Stomach (tissue), 8 donors: ENCODE measurements at regions not wholly inside any gene's neighbourhood (a gene's known extent, or its start where the extent isn't known, plus 50 kb on each side); places are given as distances from the start of the nearest gene placed in this dataset.

Experiments
- DNase-seq, 2 donors: peaks; one replicate each; pipeline versions ENCODE4 v3.0.0 to v3.0.0-alpha.2; 2013 to 2019
- H3K27ac ChIP-seq, 5 donors: fragments of 200-600 bp in 4 of 5; sonication (generic) in 4 of 5; one replicate each; pipeline ENCODE4 v1.5.1; 2013 to 2019; ENCODE audit warnings: mild to moderate bottlenecking in 1 of 5, moderate library complexity in 1 of 5
- H3K27me3 ChIP-seq, 3 donors: fragments of 200-600 bp; sonication (generic); one replicate each; pipeline ENCODE4 v1.5.1; 2017 to 2019; ENCODE audit warnings: mixed run types in 1 of 3
- H3K36me3 ChIP-seq, 4 donors: fragments of 200-600 bp; sonication (generic); 1 replicate in 3 of 4; 2 replicates in 1 of 4; pipeline ENCODE4 v1.5.1; 2016 to 2019
- H3K4me1 ChIP-seq, 4 donors: fragments of 200-600 bp; sonication (generic); one replicate each; pipeline ENCODE4 v1.5.1; 2016 to 2019
- H3K4me3 ChIP-seq, 4 donors: fragments of 200-600 bp; sonication (generic) in 3 of 4; one replicate each; pipeline ENCODE4 v1.5.1; 2016 to 2019; ENCODE audit warnings: mild to moderate bottlenecking in 1 of 4
- H3K9me3 ChIP-seq, 4 donors: fragments of 200-600 bp; sonication (generic); one replicate each; pipeline ENCODE4 v1.5.1; 2016 to 2019
- EP300 ChIP-seq: sonication (generic); formaldehyde crosslinking; IDR thresholded peaks from one replicate; pipeline ENCODE4 v1.6.1; 2017; ENCODE audit warnings: antibody characterized with exemption
- POLR2A ChIP-seq, 4 donors: fragments of 450-650 bp; IDR thresholded peaks; one replicate each; pipeline ENCODE4 v1.6.1; 2016; ENCODE audit warnings: antibody characterized with exemption in 4 of 4, control low read depth in 2 of 4, mild to moderate bottlenecking in 1 of 4, moderate library complexity in 1 of 4
- POLR2AphosphoS5 ChIP-seq, 3 donors: sonication (generic); formaldehyde crosslinking; IDR thresholded peaks; one replicate each; pipeline ENCODE4 v1.6.1; 2016; ENCODE audit warnings: antibody characterized with exemption in 3 of 3
- WGBS, 5 donors: extraction: QIAGEN DNeasy Blood & Tissue Kit in 3 of 5; methylation state at CpG; one replicate each; pipeline versions ENCODE4 v1.1.5 to v1.1.7; 2013 to 2018; 5-methylcytosine and 5-hydroxymethylcytosine counted together
- intact Hi-C: fragments of 100-400 bp; cut with DNase I; formaldehyde crosslinking; loops from one replicate; pipeline ENCODE4 v1.15.1; 2023; ENCODE audit warnings: low total_unique reads
- TF ChIP-seq, protein P1 (sequence below), 7 experiments: fragments of 450-650 bp in 4 of 7; fragments of 200-600 bp in 3 of 7; sonication (generic) in 3 of 7; IDR thresholded peaks; one replicate each; pipeline ENCODE4 v1.5.1; 2016 to 2019; ENCODE audit warnings: antibody characterized with exemption in 7 of 7, control low read depth in 2 of 7, mild to moderate bottlenecking in 1 of 7
- donor health status: healthy with polysubstance abuse.
- donor health status: Bipolar disorder and iron deficiency.
- donor health status: healthy.

DNA sequence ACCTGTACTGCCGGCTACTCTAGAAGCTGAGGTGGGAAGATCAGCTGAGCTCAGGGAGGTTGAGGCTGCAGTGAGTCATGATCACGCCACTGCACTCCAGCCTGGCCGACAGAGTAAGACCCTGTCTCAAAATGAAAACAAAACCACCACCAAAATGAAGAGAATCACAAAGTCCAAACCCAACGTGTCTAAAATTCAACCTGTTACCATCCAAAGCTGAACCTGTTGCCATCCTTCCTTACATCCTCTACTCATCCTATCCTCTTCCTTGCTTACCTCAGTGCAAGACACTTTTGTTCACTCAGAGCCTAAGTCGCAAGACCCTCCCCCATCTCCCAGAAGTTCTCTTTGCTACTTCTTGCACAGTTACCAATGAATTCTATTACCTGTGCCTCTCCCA, 299.7 kb downstream of the ATP23 start:
- Histone ChIP-seq H3K27me3 (no peaks in the 10 kb centered on the region), H3K27ac (no peak overlapping the region), H3K9me3 (peaks cover 0 to 5% (median 0%) of the 10 kb centered on the region in 4 donors), H3K36me3 (no peaks in the 10 kb centered on the region), H3K4me1 (no peaks in the 10 kb centered on the region), H3K4me3 (no peak overlapping the region)
- intact Hi-C loops: no loop called here
- no peak for TF ChIP-seq POLR2AphosphoS5 (IDR thresholded peaks at IDR 0.05)
- DNase-seq: no peak
- WGBS, 5 donors: 86 to 92% (median 89%) methylated on average over 4 to 5 of the region's 5 CpGs

DNA sequence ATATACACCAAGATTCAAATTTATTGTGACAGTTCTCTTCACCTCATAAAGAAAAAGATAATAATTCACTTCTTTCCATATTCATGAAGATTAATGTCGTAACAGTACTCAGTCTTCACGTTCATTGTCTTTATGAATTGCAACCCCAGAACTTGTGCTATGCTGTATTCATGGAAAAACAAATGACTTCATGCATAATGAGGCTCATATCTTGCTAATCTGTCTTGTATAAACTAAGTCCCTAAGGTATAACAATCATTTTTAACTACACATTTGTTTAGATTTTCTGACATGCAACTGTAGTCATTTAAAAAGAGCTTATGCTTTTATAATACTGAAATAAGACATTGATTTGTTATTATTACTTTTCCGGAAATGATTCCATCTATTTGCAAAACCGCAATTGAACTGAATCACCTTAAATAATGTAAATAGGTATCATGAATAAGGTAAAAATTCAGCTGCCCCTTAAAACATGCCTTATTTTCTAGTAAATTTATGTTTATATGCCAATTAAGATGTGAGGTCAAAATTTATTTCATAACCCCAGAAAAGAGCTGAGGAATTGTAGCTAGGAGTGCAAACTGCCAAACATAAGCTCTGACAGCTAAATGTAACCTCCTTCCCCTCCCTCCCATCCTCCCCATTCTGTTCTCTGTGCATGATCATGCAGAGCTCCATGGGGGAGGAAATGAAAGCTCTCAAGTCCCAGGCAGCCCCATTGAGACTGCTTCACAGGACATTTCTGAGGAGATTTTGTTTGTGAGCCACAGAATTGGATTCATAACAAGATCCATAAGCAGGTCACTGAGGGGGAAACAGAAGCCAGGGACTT, 301.6 kb downstream of the ATP23 start:
- Histone ChIP-seq H3K27ac (no peak overlapping the region), H3K4me1 (no peaks in the 10 kb centered on the region), H3K4me3 (no peak overlapping the region), H3K27me3 (no peaks in the 10 kb centered on the region), H3K9me3 (peaks cover 0 to 5% (median 0%) of the 10 kb centered on the region in 4 donors), H3K36me3 (no peaks in the 10 kb centered on the region)
- no peak for DNase-seq
- TF ChIP-seq, protein P1, sequence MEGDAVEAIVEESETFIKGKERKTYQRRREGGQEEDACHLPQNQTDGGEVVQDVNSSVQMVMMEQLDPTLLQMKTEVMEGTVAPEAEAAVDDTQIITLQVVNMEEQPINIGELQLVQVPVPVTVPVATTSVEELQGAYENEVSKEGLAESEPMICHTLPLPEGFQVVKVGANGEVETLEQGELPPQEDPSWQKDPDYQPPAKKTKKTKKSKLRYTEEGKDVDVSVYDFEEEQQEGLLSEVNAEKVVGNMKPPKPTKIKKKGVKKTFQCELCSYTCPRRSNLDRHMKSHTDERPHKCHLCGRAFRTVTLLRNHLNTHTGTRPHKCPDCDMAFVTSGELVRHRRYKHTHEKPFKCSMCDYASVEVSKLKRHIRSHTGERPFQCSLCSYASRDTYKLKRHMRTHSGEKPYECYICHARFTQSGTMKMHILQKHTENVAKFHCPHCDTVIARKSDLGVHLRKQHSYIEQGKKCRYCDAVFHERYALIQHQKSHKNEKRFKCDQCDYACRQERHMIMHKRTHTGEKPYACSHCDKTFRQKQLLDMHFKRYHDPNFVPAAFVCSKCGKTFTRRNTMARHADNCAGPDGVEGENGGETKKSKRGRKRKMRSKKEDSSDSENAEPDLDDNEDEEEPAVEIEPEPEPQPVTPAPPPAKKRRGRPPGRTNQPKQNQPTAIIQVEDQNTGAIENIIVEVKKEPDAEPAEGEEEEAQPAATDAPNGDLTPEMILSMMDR (IDR thresholded peaks at IDR 0.05): no peak
- TF ChIP-seq POLR2AphosphoS5 (IDR thresholded peaks at IDR 0.05) (no peak), EP300 (no peak), POLR2A (IDR thresholded peaks at IDR 0.05) (no peak)
- WGBS, 5 donors: 62 to 80% (median 64%) methylated on average over 4 of the region's 4 CpGs
- intact Hi-C loops: no loop called here

DNA sequence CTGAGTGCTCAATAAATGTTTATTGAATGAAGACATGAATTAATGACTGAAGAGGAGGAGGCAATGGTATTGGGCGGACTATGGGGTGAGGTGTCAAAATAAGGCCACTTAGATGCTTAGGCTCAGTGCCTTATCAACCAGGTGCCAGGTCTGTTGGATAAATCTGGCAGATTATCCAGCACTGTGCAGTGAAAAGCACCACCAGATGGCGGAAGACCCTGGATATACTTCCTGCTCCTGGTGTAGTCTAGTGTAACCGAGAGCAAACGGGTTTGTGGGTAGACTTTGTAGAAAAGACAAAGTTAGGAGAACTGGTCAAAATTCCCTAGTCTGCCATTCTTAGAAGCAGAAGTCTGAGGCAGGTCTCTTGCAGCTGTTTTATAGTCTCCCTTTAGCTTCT, 306.3 kb downstream of the ATP23 start:
- TF ChIP-seq, protein P1 (IDR thresholded peaks at IDR 0.05): no peak
- no peak for TF ChIP-seq EP300
- no peak for TF ChIP-seq POLR2A (IDR thresholded peaks at IDR 0.05)
- TF ChIP-seq POLR2AphosphoS5 (IDR thresholded peaks at IDR 0.05): no peak
- Histone ChIP-seq H3K4me1 (no peaks in the 10 kb centered on the region), H3K4me3 (no peak overlapping the region), H3K27ac (no peak overlapping the region), H3K36me3 (no peaks in the 10 kb centered on the region), H3K27me3 (no peaks in the 10 kb centered on the region), H3K9me3 (peaks cover 0 to 5% (median 0%) of the 10 kb centered on the region in 4 donors)
- intact Hi-C loops: no loop called here
- no peak for DNase-seq
- WGBS, 5 donors: 82 to 96% (median 88%) methylated on average over 4 of the region's 4 CpGs

DNA sequence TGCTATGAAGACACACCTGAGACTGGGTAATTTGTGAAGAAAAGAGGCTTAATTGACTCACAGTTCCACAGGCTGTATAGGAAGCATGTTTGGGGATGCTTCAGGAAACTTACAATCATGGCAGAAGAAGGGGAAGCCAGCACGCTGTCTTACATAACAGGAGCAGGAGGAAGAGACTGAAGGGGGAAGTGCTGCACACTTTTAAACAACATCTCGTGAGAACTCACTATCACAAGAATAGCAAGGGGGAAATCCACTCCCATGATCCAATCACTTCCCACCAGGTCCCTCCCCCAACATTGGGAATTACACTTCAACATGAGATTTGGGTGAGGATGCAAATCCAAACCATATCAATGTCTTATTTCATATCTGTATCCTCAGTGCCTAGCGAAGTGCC, 307.2 kb downstream of the ATP23 start:
- Histone ChIP-seq H3K27ac (no peak overlapping the region), H3K36me3 (no peaks in the 10 kb centered on the region), H3K4me1 (no peaks in the 10 kb centered on the region), H3K27me3 (no peaks in the 10 kb centered on the region), H3K4me3 (no peak overlapping the region), H3K9me3 (peaks cover 0 to 5% (median 0%) of the 10 kb centered on the region in 4 donors)
- TF ChIP-seq POLR2AphosphoS5 (IDR thresholded peaks at IDR 0.05) (no peak), POLR2A (IDR thresholded peaks at IDR 0.05) (no peak)
- TF ChIP-seq, protein P1 (IDR thresholded peaks at IDR 0.05): no peak
- intact Hi-C loops: no loop called here
- no peak for DNase-seq
- 69 to 76% (median 74%) methylated on average over 3 of the region's 3 CpGs for WGBS, 5 donors

DNA sequence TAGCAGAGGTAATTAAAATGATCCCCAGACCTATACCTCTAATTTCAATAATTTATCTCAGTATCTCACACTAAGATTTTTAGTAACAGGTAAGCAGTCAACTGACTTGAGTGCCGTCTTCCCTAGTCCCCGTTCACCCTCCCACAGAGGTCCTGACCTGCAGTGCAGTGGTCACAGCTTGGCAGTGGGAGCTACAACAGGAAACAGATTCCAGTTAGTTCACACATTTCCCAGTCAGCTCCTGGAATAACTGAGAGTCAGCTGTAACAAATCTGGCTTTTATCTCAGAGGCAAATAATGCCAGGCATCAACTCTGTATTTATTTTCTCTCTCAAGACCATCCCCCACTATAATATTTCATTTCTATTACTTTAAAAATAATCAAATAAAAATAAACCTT, 308.2 kb downstream of the ATP23 start:
- H3K27ac ChIP-seq: no peak overlapping the region
- whole genome bisulfite sequencing, 5 donors: 20 to 39% (median 30%) methylated on average over 2 of the region's 2 CpGs
- no peaks in the 10 kb centered on the region for H3K27me3 ChIP-seq
- peaks cover 0 to 5% (median 0%) of the 10 kb centered on the region in 4 donors for H3K9me3 ChIP-seq
- intact Hi-C loops: no loop called here
- H3K4me3 ChIP-seq: no peak overlapping the region
- H3K36me3 ChIP-seq: no peaks in the 10 kb centered on the region
- peak in 1 of 2 donors; percentile 32 for DNase-seq
- TF ChIP-seq POLR2A (IDR thresholded peaks at IDR 0.05) (no peak), POLR2AphosphoS5 (IDR thresholded peaks at IDR 0.05) (no peak)
- TF ChIP-seq, protein P1 (IDR thresholded peaks at IDR 0.05): no peak
- H3K4me1 ChIP-seq: no peaks in the 10 kb centered on the region
